Stomach (tissue), 4 donors: ENCODE measurements at regions not wholly inside any gene's neighbourhood (a gene's known extent, or its start where the extent isn't known, plus 50 kb on each side); places are given as distances from the start of the nearest gene placed in this dataset.
"Not testable (repeated sequence)": the region's sequence is repeated elsewhere in the genome, so short reads cannot be mapped to it uniquely, and the experiment has no call there.

ENCODE experiments used
- CTCF ChIP-seq, 7 experiments: fragments of 450-650 bp in 4 of 7; fragments of 200-600 bp in 3 of 7; sonication (generic) in 3 of 7; IDR thresholded peaks; one replicate each; pipeline ENCODE4 v1.5.1; 2016 to 2019; ENCODE audit warnings: antibody characterized with exemption in 7 of 7, control low read depth in 2 of 7, mild to moderate bottlenecking in 1 of 7
- POLR2A ChIP-seq, 4 donors: fragments of 450-650 bp; IDR thresholded peaks; one replicate each; pipeline ENCODE4 v1.6.1; 2016; ENCODE audit warnings: antibody characterized with exemption in 4 of 4, control low read depth in 2 of 4, mild to moderate bottlenecking in 1 of 4, moderate library complexity in 1 of 4

- TF ChIP-seq CTCF, POLR2A (IDR thresholded peaks at IDR 0.05): not testable (repeated sequence)
Observed at GRCh38 chr15:24240580-24240979, 435.0 kb upstream of the NPAP1 start.
